ENCODE measurements at regions not wholly inside any gene's neighbourhood (a gene's known extent, or its start where the extent isn't known, plus 50 kb on each side); places are given as distances from the start of the nearest gene placed in this dataset.

DNA sequence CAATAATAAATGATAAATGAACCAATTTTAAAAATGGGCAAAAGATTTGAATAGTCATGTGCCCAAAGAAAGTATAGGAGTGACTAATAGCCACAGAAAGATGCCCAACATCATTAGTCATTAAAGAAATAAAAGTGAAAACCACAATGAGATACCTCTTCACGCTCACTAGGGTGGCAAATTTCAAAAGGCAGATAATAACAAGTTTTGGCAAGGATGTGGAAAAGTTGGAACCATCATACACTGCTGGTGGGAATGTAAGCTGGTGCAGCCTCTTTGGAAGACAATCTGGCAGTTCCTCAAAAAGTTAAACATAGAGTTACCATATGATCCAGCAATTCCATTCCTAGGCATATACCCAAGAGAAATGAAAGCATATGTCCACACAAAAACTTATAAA, 1819.8 kb downstream of the MAT2B start:
- Histone ChIP-seq H3K14ac (ENCODE audit: low read length) (no peak overlapping the region), H3K79me2 (ENCODE audit: control insufficient read depth, insufficient read depth, low read length, poor library complexity) (no peaks in the 10 kb centered on the region), H3K4ac (ENCODE audit: low read depth, low read length) (no peak overlapping the region), H3K27me3 (ENCODE audit: insufficient read depth, low read length) (no peaks in the 10 kb centered on the region), H2BK5ac (ENCODE audit: low read depth, low read length, poor library complexity) (no peak overlapping the region), H3K9ac (ENCODE audit: low read length) (no peak overlapping the region), H3K9me3 (ENCODE audit: insufficient read depth, low read depth, low read length) (no peaks in the 10 kb centered on the region), H2AFZ (ENCODE audit: insufficient read depth, low read length, poor library complexity) (no peak overlapping the region), H3K79me1 (ENCODE audit: low read length) (no peaks in the 10 kb centered on the region), H2AK5ac (ENCODE audit: low read length) (no peak overlapping the region), H2BK12ac (ENCODE audit: low read length) (no peak overlapping the region), H2BK120ac (ENCODE audit: insufficient read depth, low read length, poor library complexity) (no peak overlapping the region), H4K8ac (ENCODE audit: low read depth, low read length) (no peak overlapping the region), H3K27ac (ENCODE audit: low read depth, low read length) (no peak overlapping the region), H3K4me3 (ENCODE audit: low read depth, low read length) (no peak overlapping the region), H3K4me2 (ENCODE audit: low read length) (no peak overlapping the region), H3K36me3 (ENCODE audit: control insufficient read depth in 1 of 2, insufficient read depth in 2 of 2, low read length in 2 of 2) (no peaks in the 10 kb centered on the region), H4K12ac (ENCODE audit: low read depth, low read length) (no peak overlapping the region), H3K18ac (ENCODE audit: low read length) (no peak overlapping the region), H3K4me1 (ENCODE audit: control insufficient read depth in 1 of 2, insufficient read depth in 2 of 2, low read length in 2 of 2) (no peaks in the 10 kb centered on the region), H3K23ac (ENCODE audit: low read length) (no peak overlapping the region), H4K91ac (ENCODE audit: low read depth, low read length) (no peak overlapping the region)
- no CpG with 5 or more reads among the region's 1 CpG for WGBS (ENCODE audit: extremely low coverage, insufficient coverage, insufficient read length)
- no peak for DNase-seq

DNA sequence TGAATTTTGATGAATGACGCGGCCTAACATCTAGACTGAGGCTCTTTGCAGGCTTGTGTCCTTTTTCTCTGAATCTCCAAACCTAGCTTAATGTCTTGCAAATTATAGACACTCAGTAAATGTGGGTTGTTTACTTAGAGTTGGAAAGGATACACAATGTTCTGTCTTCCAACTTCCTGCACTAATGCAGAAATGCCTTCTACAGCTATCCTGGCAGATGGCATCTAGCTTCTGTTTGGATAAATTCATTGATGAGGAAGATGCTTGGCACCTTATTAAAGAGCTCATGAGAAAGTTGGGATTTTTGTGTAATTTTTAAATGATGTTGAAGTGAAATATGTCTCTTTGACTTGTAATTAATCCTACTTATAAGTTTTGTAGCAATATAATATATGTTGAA, 1822.2 kb downstream of the MAT2B start:
- Histone ChIP-seq H3K4me1 (ENCODE audit: control insufficient read depth in 1 of 2, insufficient read depth in 2 of 2, low read length in 2 of 2) (no peaks in the 10 kb centered on the region), H2AFZ (ENCODE audit: insufficient read depth, low read length, poor library complexity) (no peak overlapping the region), H3K4ac (ENCODE audit: low read depth, low read length) (no peak overlapping the region), H2BK5ac (ENCODE audit: low read depth, low read length, poor library complexity) (no peak overlapping the region), H2AK5ac (ENCODE audit: low read length) (no peak overlapping the region), H4K12ac (ENCODE audit: low read depth, low read length) (no peak overlapping the region), H3K27me3 (ENCODE audit: insufficient read depth, low read length) (no peaks in the 10 kb centered on the region), H2BK120ac (ENCODE audit: insufficient read depth, low read length, poor library complexity) (no peak overlapping the region), H3K4me3 (ENCODE audit: low read depth, low read length) (no peak overlapping the region), H3K18ac (ENCODE audit: low read length) (no peak overlapping the region), H3K79me2 (ENCODE audit: control insufficient read depth, insufficient read depth, low read length, poor library complexity) (no peaks in the 10 kb centered on the region), H3K4me2 (ENCODE audit: low read length) (no peak overlapping the region), H3K23ac (ENCODE audit: low read length) (no peak overlapping the region), H3K79me1 (ENCODE audit: low read length) (no peaks in the 10 kb centered on the region), H4K8ac (ENCODE audit: low read depth, low read length) (no peak overlapping the region), H3K9ac (ENCODE audit: low read length) (no peak overlapping the region), H3K14ac (ENCODE audit: low read length) (no peak overlapping the region), H4K91ac (ENCODE audit: low read depth, low read length) (no peak overlapping the region), H3K9me3 (ENCODE audit: insufficient read depth, low read depth, low read length) (no peaks in the 10 kb centered on the region), H3K27ac (ENCODE audit: low read depth, low read length) (no peak overlapping the region), H3K36me3 (ENCODE audit: control insufficient read depth in 1 of 2, insufficient read depth in 2 of 2, low read length in 2 of 2) (no peaks in the 10 kb centered on the region), H2BK12ac (ENCODE audit: low read length) (no peak overlapping the region)
- WGBS (ENCODE audit: extremely low coverage, insufficient coverage, insufficient read length): no CpG with 5 or more reads among the region's 2 CpGs
- no peak for DNase-seq

DNA sequence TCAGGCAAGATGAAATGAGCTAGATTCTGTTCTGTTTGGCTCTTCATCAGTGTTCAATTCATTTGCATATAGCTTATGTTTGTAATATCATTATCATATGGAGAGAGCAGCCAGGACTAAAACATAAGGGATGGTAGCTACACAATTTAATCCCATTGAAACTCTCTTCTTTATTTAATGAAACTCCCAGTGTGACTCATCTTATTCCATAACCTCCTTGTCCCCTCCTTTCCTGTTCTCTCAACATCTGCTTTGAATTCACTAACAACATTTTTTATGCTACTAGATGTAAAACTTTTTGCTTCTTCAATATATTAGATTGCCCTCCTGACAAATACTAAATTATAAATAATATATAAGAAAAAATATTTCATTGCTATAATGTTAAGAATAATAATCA, 1823.4 kb downstream of the MAT2B start:
- Histone ChIP-seq H4K8ac (ENCODE audit: low read depth, low read length) (no peak overlapping the region), H3K23ac (ENCODE audit: low read length) (no peak overlapping the region), H4K91ac (ENCODE audit: low read depth, low read length) (no peak overlapping the region), H3K4ac (ENCODE audit: low read depth, low read length) (no peak overlapping the region), H3K4me1 (ENCODE audit: control insufficient read depth in 1 of 2, insufficient read depth in 2 of 2, low read length in 2 of 2) (no peaks in the 10 kb centered on the region), H4K12ac (ENCODE audit: low read depth, low read length) (no peak overlapping the region), H2BK5ac (ENCODE audit: low read depth, low read length, poor library complexity) (no peak overlapping the region), H3K79me2 (ENCODE audit: control insufficient read depth, insufficient read depth, low read length, poor library complexity) (no peaks in the 10 kb centered on the region), H3K4me2 (ENCODE audit: low read length) (no peak overlapping the region), H3K79me1 (ENCODE audit: low read length) (no peaks in the 10 kb centered on the region), H2BK120ac (ENCODE audit: insufficient read depth, low read length, poor library complexity) (no peak overlapping the region), H2BK12ac (ENCODE audit: low read length) (no peak overlapping the region), H3K9ac (ENCODE audit: low read length) (no peak overlapping the region), H3K36me3 (ENCODE audit: control insufficient read depth in 1 of 2, insufficient read depth in 2 of 2, low read length in 2 of 2) (no peaks in the 10 kb centered on the region), H2AFZ (ENCODE audit: insufficient read depth, low read length, poor library complexity) (no peak overlapping the region), H3K14ac (ENCODE audit: low read length) (no peak overlapping the region), H3K27ac (ENCODE audit: low read depth, low read length) (no peak overlapping the region), H3K18ac (ENCODE audit: low read length) (no peak overlapping the region), H2AK5ac (ENCODE audit: low read length) (no peak overlapping the region), H3K27me3 (ENCODE audit: insufficient read depth, low read length) (no peaks in the 10 kb centered on the region), H3K9me3 (ENCODE audit: insufficient read depth, low read depth, low read length) (no peaks in the 10 kb centered on the region), H3K4me3 (ENCODE audit: low read depth, low read length) (no peak overlapping the region)
- no peak for DNase-seq

DNA sequence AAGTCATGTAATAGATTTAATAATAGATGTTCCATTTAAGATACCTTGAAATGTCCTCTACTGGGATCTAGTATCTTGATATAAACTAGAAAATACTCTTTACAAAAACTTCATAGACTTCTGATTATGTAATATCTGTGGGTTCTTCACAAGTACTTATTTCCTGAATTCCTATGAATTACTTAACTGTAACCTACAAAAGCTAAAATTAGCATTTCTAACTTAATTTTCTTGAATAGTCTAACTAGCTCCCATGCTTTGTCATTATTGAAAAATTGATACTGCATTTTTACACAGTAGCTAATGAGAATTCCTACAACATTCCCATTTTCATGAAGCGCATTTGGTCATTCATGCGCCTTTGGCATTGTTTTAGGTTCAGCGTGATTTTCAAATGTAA, 1828.2 kb downstream of the MAT2B start:
- DNase-seq: no peak
- Histone ChIP-seq H2BK5ac (ENCODE audit: low read depth, low read length, poor library complexity) (no peak overlapping the region), H3K9me3 (ENCODE audit: insufficient read depth, low read depth, low read length) (no peaks in the 10 kb centered on the region), H3K9ac (ENCODE audit: low read length) (no peak overlapping the region), H3K4me2 (ENCODE audit: low read length) (no peak overlapping the region), H2AFZ (ENCODE audit: insufficient read depth, low read length, poor library complexity) (no peak overlapping the region), H4K8ac (ENCODE audit: low read depth, low read length) (no peak overlapping the region), H4K12ac (ENCODE audit: low read depth, low read length) (no peak overlapping the region), H3K79me1 (ENCODE audit: low read length) (no peaks in the 10 kb centered on the region), H3K4me1 (ENCODE audit: control insufficient read depth in 1 of 2, insufficient read depth in 2 of 2, low read length in 2 of 2) (no peaks in the 10 kb centered on the region), H2BK12ac (ENCODE audit: low read length) (no peak overlapping the region), H3K23ac (ENCODE audit: low read length) (no peak overlapping the region), H3K4ac (ENCODE audit: low read depth, low read length) (no peak overlapping the region), H3K79me2 (ENCODE audit: control insufficient read depth, insufficient read depth, low read length, poor library complexity) (no peaks in the 10 kb centered on the region), H2BK120ac (ENCODE audit: insufficient read depth, low read length, poor library complexity) (no peak overlapping the region), H3K27ac (ENCODE audit: low read depth, low read length) (no peak overlapping the region), H2AK5ac (ENCODE audit: low read length) (no peak overlapping the region), H3K4me3 (ENCODE audit: low read depth, low read length) (no peak overlapping the region), H3K36me3 (ENCODE audit: control insufficient read depth in 1 of 2, insufficient read depth in 2 of 2, low read length in 2 of 2) (no peaks in the 10 kb centered on the region), H4K91ac (ENCODE audit: low read depth, low read length) (no peak overlapping the region), H3K14ac (ENCODE audit: low read length) (no peak overlapping the region), H3K18ac (ENCODE audit: low read length) (no peak overlapping the region), H3K27me3 (ENCODE audit: insufficient read depth, low read length) (no peaks in the 10 kb centered on the region)
- WGBS (ENCODE audit: extremely low coverage, insufficient coverage, insufficient read length): no CpG with 5 or more reads among the region's 3 CpGs

DNA sequence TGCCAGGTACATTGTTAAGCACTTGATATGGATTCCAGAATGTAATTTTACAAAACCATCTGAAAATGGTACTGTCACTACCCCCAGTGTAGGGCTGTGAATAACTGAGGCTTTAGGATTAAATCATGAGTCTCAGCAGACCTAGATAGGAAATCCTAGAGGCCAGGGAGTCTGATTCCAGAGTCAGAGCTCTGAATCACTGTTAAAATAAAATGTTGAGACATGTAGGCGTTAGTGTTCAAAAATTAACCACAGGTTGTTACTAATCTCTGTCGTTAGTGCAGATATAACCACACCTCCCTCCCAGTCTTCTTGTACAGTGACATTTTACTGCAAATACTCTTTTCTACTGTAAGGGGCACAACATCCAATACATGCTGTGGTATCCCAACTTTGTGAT, 1828.8 kb downstream of the MAT2B start:
- DNase-seq: no peak
- H3K23ac ChIP-seq (ENCODE audit: low read length): no peak overlapping the region
- no peak overlapping the region for H3K9ac ChIP-seq (ENCODE audit: low read length)
- H3K4me2 ChIP-seq (ENCODE audit: low read length): no peak overlapping the region
- no peak overlapping the region for H3K18ac ChIP-seq (ENCODE audit: low read length)
- no peak overlapping the region for H2BK12ac ChIP-seq (ENCODE audit: low read length)
- H2BK120ac ChIP-seq (ENCODE audit: insufficient read depth, low read length, poor library complexity): no peak overlapping the region
- H3K36me3 ChIP-seq (ENCODE audit: control insufficient read depth in 1 of 2, insufficient read depth in 2 of 2, low read length in 2 of 2): no peaks in the 10 kb centered on the region
- H3K27me3 ChIP-seq (ENCODE audit: insufficient read depth, low read length): no peaks in the 10 kb centered on the region
- H3K4ac ChIP-seq (ENCODE audit: low read depth, low read length): no peak overlapping the region
- H2AFZ ChIP-seq (ENCODE audit: insufficient read depth, low read length, poor library complexity): no peak overlapping the region
- no peak overlapping the region for H4K8ac ChIP-seq (ENCODE audit: low read depth, low read length)
- no peaks in the 10 kb centered on the region for H3K4me1 ChIP-seq (ENCODE audit: control insufficient read depth in 1 of 2, insufficient read depth in 2 of 2, low read length in 2 of 2)
- no CpG with 5 or more reads among the region's 2 CpGs for WGBS (ENCODE audit: extremely low coverage, insufficient coverage, insufficient read length)
- H3K14ac ChIP-seq (ENCODE audit: low read length): no peak overlapping the region
- no peaks in the 10 kb centered on the region for H3K79me2 ChIP-seq (ENCODE audit: control insufficient read depth, insufficient read depth, low read length, poor library complexity)
- no peak overlapping the region for H4K12ac ChIP-seq (ENCODE audit: low read depth, low read length)
- H3K27ac ChIP-seq (ENCODE audit: low read depth, low read length): no peak overlapping the region
- H2BK5ac ChIP-seq (ENCODE audit: low read depth, low read length, poor library complexity): no peak overlapping the region
- no peak overlapping the region for H4K91ac ChIP-seq (ENCODE audit: low read depth, low read length)
- H3K4me3 ChIP-seq (ENCODE audit: low read depth, low read length): no peak overlapping the region
- H3K9me3 ChIP-seq (ENCODE audit: insufficient read depth, low read depth, low read length): no peaks in the 10 kb centered on the region
- no peaks in the 10 kb centered on the region for H3K79me1 ChIP-seq (ENCODE audit: low read length)
- H2AK5ac ChIP-seq (ENCODE audit: low read length): no peak overlapping the region

Measured in trophoblast cell (in vitro differentiated cells and primary cell).